OCI-M2 (cell line): ENCODE measurements at regions not wholly inside any gene's neighbourhood (a gene's known extent, or its start where the extent isn't known, plus 50 kb on each side); places are given as distances from the start of the nearest gene placed in this dataset.
A peak's percentile ranks its signal among the peaks of the same experiment; 100 is the strongest.
"Not testable (repeated sequence)": the region's sequence is repeated elsewhere in the genome, so short reads cannot be mapped to it uniquely, and the experiment has no call there.

ENCODE experiments used
- DNase-seq: peaks from one replicate; lab custom pipeline; 2025; ENCODE audit not compliant: unreplicated experiment; lab: John Stamatoyannopoulos, UW

- no peak for DNase-seq
Observed at GRCh38 chr11:128171506-128171905, 415.9 kb downstream of the ETS1 start.

DNA sequence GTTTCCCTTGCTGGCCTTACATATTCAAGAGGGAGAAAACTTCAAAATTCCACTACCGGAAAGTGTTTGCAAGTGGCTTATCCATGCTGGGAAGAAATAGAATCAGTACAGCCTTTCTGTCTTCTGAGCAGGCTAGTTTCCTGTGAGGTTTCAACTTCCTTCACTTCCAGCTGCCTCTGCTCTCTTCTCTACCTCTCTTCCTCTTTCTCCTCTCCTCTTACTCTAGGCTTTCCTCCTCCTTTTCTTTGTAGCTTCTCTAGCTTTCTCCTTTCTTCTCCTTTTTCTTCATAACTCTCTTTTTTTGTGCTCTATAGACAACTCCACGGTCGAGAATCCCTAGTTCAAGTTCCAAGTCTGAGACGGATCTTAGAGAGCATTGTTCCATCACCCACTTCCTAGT is 421.8 kb downstream of the ETS1 start:
- DNase-seq: no peak

GRCh38 chr11:128164080-128164741 is 423.1 kb downstream of the ETS1 start:
- no peak for DNase-seq

GRCh38 chr11:128161994-128162393 is 425.4 kb downstream of the ETS1 start:
- no peak for DNase-seq

GRCh38 chr11:128161436-128161835 is 425.9 kb downstream of the ETS1 start:
- no peak for DNase-seq

GRCh38 chr11:128158860-128159259 is 428.5 kb downstream of the ETS1 start:
- no peak for DNase-seq

- DNase-seq: peak; percentile 0
Observed at GRCh38 chr11:128157423-128158298, 429.7 kb downstream of the ETS1 start.

DNA sequence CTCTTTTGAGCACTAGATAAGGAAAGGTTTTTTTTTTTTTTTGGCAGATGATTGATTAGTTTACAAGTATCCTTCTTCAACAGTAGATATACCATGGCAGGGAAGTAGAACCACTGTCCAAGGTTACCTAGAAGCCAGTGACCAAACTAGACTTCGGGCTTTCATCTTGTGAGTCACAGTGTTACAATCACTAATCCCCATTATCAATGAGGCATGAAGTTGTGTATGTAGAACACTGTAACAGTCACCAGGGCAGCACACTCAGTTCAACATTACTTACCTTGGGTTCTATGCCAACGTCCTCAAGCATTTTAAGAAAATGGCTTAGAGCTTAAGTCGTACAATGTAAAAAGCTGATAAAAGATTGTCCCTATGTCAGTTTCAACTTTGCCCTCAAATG is 430.9 kb downstream of the ETS1 start:
- DNase-seq: no peak

DNA sequence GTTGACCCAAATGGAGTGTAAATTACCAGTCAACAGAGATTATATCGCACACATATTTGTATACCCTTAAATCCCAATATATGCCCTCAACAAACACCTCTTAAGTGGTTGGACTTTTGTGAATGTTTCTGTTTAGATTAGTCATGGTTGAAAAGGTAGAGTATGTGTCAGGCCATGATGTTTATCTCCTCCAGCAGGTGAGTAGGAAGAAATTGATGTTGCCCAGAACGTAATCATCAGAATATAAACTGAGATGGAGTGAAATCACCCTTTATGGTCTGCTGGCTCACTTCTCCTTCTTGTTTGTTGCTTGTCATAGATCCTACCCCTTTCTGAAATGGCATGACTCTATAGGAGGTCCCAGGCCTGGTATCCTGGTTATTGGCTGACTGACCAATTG is 431.8 kb downstream of the ETS1 start:
- DNase-seq: no peak

- no peak for DNase-seq
Observed at GRCh38 chr11:128153697-128154048, 433.7 kb downstream of the ETS1 start.

GRCh38 chr11:128152796-128153696 is 434.3 kb downstream of the ETS1 start:
- DNase-seq: no peak

DNA sequence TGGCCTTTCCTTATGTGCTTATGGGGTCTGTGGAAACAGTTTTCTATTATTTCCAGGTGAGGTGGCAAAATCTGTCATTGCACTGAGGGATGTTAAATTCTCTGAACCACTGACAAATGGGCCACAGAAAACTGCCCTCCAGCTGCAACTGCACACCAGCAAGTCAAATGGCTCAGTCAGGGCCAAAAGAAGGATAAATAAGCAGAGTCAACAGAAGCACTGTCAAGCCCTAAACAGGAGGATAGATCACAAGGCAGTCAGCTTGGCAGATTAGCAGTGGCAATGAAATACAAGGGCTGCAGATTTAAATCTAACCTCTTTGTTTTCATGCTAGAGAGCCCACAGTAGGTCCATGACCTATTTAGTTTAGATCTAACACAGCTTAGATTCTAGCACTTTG is 435.6 kb downstream of the ETS1 start:
- DNase-seq: no peak

DNA sequence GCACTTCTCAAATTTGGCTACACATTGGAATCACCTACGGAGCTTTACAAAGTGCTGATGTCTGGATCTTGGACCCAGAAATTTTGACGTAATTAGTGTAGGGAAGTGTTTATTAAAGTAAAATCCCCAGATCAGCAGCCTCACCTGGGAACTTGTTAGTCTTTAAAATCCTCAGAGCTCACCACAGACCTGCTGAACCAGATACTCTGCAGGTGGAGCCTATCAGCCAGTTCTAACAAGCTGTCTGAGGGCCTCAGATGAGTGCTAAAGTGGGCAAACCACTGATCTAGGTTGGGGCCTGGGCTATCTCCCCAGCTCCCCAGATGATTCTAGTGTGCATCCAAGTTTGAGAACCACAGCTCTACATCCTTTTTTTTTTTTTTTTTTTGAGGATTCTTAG is 436.0 kb downstream of the ETS1 start:
- DNase-seq: no peak

GRCh38 chr11:128148208-128148607 is 439.1 kb downstream of the ETS1 start:
- DNase-seq: no peak

DNA sequence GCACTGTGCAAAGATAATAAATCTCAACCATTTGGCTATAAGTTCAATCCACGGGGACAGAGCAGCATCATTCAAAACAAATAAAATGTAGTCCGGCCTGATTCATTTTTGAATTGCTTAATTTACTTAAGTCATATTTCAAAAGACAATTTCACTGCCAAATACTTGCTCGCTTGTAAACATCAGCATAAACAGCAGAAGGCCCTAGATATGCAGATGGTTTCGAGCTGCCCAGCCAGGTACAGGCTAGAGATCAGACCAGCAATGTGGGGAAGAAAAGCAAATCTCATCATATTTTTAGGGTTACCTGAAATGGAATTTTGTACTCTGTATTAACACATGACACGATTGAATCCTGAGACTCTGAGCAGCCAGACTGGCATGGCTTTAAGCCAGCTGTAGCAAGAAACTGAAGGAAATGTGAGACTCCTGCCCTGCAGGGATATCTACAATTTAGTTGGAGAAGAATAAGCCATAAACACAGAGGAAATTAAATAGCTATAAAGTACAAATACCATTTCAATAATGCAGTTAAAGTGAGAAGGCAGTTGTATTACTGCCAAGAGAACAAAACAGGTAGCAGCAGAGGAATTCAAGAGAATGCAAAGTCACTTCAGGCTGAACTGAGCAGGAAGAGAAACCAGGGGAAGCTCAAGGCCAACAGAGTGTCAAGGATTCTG is 440.3 kb downstream of the ETS1 start:
- no peak for DNase-seq

- DNase-seq: not testable (repeated sequence)
Observed at GRCh38 chr11:128140293-128140692, 447.1 kb downstream of the ETS1 start.

- DNase-seq: no peak
Observed at GRCh38 chr11:128135451-128135850, 451.9 kb downstream of the ETS1 start.

- DNase-seq: no peak
Observed at GRCh38 chr11:128133501-128133900, 453.9 kb downstream of the ETS1 start.

- DNase-seq: no peak
Observed at GRCh38 chr11:128130052-128130451, 457.3 kb downstream of the ETS1 start.

DNA sequence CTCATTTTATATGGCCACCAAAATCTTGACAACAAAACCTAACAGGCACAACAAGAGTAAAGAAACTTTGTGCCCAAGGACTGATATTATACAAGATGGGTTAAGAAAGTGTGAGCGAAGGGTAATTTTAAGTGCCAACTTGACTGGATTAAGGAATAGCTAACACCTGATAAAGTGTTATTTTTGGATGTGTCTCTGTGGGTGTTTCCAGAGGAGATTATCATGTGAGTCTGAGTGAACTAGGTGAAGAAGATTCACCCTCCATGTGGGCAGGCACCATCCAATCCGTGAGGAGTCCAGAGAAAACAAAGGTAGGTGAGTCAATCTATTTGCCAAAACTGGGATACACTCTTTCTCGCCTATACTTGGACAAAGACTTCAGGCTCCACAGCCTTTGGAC is 461.6 kb downstream of the ETS1 start:
- DNase-seq: no peak

GRCh38 chr11:128116885-128117284 is 470.5 kb downstream of the ETS1 start:
- no peak for DNase-seq
